ENCODE measurements at regions not wholly inside any gene's neighbourhood (a gene's known extent, or its start where the extent isn't known, plus 50 kb on each side); places are given as distances from the start of the nearest gene placed in this dataset.

- ATAC-seq, result peak; percentile 85
- TF ChIP-seq ZNF70 (CRISPR knock-in tag; IDR thresholded peaks at IDR 0.05) (no peak), ESRRG (CRISPR knock-in tag; IDR thresholded peaks at IDR 0.05) (no peak), ZNF565 (CRISPR knock-in tag; conservative IDR thresholded peaks at IDR 0.05; ENCODE audit: low read depth) (no peak), ZC3H10 (CRISPR knock-in tag; IDR thresholded peaks at IDR 0.05) (no peak), POU6F1 (CRISPR knock-in tag; IDR thresholded peaks at IDR 0.05; ENCODE audit: borderline replicate concordance, low read depth) (no peak), SNAI2 (CRISPR knock-in tag; IDR thresholded peaks at IDR 0.05) (no peak), BACH2 (CRISPR knock-in tag; IDR thresholded peaks at IDR 0.05; ENCODE audit: borderline replicate concordance) (no peak), CSDC2 (CRISPR knock-in tag; IDR thresholded peaks at IDR 0.05) (no peak), PPARA (CRISPR knock-in tag; IDR thresholded peaks at IDR 0.05; ENCODE audit: borderline replicate concordance) (no peak), TOX (CRISPR knock-in tag; IDR thresholded peaks at IDR 0.05; ENCODE audit: borderline replicate concordance) (no peak), ZFP30 (CRISPR knock-in tag; IDR thresholded peaks at IDR 0.05) (no peak)
- TF ChIP-seq, protein P1, sequence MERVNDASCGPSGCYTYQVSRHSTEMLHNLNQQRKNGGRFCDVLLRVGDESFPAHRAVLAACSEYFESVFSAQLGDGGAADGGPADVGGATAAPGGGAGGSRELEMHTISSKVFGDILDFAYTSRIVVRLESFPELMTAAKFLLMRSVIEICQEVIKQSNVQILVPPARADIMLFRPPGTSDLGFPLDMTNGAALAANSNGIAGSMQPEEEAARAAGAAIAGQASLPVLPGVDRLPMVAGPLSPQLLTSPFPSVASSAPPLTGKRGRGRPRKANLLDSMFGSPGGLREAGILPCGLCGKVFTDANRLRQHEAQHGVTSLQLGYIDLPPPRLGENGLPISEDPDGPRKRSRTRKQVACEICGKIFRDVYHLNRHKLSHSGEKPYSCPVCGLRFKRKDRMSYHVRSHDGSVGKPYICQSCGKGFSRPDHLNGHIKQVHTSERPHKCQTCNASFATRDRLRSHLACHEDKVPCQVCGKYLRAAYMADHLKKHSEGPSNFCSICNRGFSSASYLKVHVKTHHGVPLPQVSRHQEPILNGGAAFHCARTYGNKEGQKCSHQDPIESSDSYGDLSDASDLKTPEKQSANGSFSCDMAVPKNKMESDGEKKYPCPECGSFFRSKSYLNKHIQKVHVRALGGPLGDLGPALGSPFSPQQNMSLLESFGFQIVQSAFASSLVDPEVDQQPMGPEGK (CRISPR knock-in tag; IDR thresholded peaks at IDR 0.05; ENCODE audit: borderline replicate concordance), result no peak
- TF ChIP-seq, protein P2, sequence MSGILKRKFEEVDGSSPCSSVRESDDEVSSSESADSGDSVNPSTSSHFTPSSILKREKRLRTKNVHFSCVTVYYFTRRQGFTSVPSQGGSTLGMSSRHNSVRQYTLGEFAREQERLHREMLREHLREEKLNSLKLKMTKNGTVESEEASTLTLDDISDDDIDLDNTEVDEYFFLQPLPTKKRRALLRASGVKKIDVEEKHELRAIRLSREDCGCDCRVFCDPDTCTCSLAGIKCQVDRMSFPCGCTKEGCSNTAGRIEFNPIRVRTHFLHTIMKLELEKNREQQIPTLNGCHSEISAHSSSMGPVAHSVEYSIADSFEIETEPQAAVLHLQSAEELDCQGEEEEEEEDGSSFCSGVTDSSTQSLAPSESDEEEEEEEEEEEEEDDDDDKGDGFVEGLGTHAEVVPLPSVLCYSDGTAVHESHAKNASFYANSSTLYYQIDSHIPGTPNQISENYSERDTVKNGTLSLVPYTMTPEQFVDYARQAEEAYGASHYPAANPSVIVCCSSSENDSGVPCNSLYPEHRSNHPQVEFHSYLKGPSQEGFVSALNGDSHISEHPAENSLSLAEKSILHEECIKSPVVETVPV (CRISPR knock-in tag; IDR thresholded peaks at IDR 0.05), result no peak
Measured at GRCh38 chr5:61805101-61805500, 473.0 kb downstream of the ZSWIM6 start.

DNA sequence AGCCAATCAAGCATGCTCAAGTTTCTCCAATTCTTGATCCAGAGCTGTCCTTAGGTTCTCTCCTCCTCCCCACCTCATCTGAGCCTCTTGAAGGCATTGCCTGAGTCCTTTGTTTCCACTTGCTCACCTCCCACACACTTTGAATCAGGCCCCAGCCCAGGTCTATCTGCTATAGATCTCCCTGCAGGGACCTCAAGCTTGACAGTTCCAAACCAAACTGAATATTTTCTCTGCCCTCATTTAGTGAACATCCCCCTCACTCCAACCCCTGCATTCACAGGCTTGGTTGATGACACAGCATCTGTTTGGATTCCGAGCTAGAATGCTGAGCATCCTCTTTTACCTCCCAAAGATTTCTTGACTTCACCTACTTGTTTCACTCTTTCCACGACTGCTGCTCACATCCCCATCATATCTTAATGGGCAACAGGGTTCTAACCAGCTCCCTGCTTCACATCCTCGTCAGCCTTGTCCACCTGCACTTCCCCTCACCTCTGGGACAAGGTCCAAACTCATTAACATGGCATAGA is 474.5 kb downstream of the ZSWIM6 start:
- TF ChIP-seq ESRRG (CRISPR knock-in tag; IDR thresholded peaks at IDR 0.05) (no peak), RARB (CRISPR knock-in tag; IDR thresholded peaks at IDR 0.05) (no peak), BACH2 (CRISPR knock-in tag; IDR thresholded peaks at IDR 0.05; ENCODE audit: borderline replicate concordance) (no peak), PPARA (CRISPR knock-in tag; IDR thresholded peaks at IDR 0.05; ENCODE audit: borderline replicate concordance) (no peak), ZC3H10 (CRISPR knock-in tag; IDR thresholded peaks at IDR 0.05) (no peak), OSR1 (CRISPR knock-in tag; IDR thresholded peaks at IDR 0.05) (no peak), ZNF8 (CRISPR knock-in tag; IDR thresholded peaks at IDR 0.05) (no peak), ARNTL (CRISPR knock-in tag; IDR thresholded peaks at IDR 0.05; ENCODE audit: borderline replicate concordance, low read depth) (no peak), TOX (CRISPR knock-in tag; IDR thresholded peaks at IDR 0.05; ENCODE audit: borderline replicate concordance) (no peak)
- TF ChIP-seq, protein P3, sequence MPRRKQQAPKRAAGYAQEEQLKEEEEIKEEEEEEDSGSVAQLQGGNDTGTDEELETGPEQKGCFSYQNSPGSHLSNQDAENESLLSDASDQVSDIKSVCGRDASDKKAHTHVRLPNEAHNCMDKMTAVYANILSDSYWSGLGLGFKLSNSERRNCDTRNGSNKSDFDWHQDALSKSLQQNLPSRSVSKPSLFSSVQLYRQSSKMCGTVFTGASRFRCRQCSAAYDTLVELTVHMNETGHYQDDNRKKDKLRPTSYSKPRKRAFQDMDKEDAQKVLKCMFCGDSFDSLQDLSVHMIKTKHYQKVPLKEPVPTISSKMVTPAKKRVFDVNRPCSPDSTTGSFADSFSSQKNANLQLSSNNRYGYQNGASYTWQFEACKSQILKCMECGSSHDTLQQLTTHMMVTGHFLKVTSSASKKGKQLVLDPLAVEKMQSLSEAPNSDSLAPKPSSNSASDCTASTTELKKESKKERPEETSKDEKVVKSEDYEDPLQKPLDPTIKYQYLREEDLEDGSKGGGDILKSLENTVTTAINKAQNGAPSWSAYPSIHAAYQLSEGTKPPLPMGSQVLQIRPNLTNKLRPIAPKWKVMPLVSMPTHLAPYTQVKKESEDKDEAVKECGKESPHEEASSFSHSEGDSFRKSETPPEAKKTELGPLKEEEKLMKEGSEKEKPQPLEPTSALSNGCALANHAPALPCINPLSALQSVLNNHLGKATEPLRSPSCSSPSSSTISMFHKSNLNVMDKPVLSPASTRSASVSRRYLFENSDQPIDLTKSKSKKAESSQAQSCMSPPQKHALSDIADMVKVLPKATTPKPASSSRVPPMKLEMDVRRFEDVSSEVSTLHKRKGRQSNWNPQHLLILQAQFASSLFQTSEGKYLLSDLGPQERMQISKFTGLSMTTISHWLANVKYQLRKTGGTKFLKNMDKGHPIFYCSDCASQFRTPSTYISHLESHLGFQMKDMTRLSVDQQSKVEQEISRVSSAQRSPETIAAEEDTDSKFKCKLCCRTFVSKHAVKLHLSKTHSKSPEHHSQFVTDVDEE (CRISPR knock-in tag; IDR thresholded peaks at IDR 0.05), result no peak
- TF ChIP-seq, protein P1 (CRISPR knock-in tag; IDR thresholded peaks at IDR 0.05; ENCODE audit: borderline replicate concordance), result no peak
- no peak for ATAC-seq

- no peak for ATAC-seq
- TF ChIP-seq ISL1 (CRISPR knock-in tag; IDR thresholded peaks at IDR 0.05) (no peak), ZFP3 (CRISPR knock-in tag; IDR thresholded peaks at IDR 0.05) (no peak), CSDC2 (CRISPR knock-in tag; IDR thresholded peaks at IDR 0.05) (no peak), TOX (CRISPR knock-in tag; IDR thresholded peaks at IDR 0.05; ENCODE audit: borderline replicate concordance) (no peak), ZFP30 (CRISPR knock-in tag; IDR thresholded peaks at IDR 0.05) (no peak), TCF4 (CRISPR knock-in tag; IDR thresholded peaks at IDR 0.05; ENCODE audit: borderline replicate concordance) (no peak), SNAI2 (CRISPR knock-in tag; IDR thresholded peaks at IDR 0.05) (no peak)
- TF ChIP-seq, protein P2 (CRISPR knock-in tag; IDR thresholded peaks at IDR 0.05), result no peak
- TF ChIP-seq, protein P4, sequence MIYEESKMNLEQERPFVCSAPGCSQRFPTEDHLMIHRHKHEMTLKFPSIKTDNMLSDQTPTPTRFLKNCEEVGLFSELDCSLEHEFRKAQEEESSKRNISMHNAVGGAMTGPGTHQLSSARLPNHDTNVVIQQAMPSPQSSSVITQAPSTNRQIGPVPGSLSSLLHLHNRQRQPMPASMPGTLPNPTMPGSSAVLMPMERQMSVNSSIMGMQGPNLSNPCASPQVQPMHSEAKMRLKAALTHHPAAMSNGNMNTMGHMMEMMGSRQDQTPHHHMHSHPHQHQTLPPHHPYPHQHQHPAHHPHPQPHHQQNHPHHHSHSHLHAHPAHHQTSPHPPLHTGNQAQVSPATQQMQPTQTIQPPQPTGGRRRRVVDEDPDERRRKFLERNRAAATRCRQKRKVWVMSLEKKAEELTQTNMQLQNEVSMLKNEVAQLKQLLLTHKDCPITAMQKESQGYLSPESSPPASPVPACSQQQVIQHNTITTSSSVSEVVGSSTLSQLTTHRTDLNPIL (CRISPR knock-in tag; IDR thresholded peaks at IDR 0.05; ENCODE audit: low read depth), result no peak
- TF ChIP-seq, protein P1 (CRISPR knock-in tag; IDR thresholded peaks at IDR 0.05; ENCODE audit: borderline replicate concordance), result no peak
Measured at GRCh38 chr5:61808091-61808490, 476.0 kb downstream of the ZSWIM6 start.
